Body of pancreas (tissue), 4 donors: ENCODE measurements at regions not wholly inside any gene's neighbourhood (a gene's known extent, or its start where the extent isn't known, plus 50 kb on each side); places are given as distances from the start of the nearest gene placed in this dataset.
"Not testable (repeated sequence)": the region's sequence is repeated elsewhere in the genome, so short reads cannot be mapped to it uniquely, and the experiment has no call there.

Source experiments
- ATAC-seq: fragments of 150-250 bp; one replicate; pipeline ENCODE4 v1.9.1; 2016
- DNase-seq, 4 donors: peaks; one replicate each; pipeline ENCODE4 v3.0.0-alpha.2; 2019
- H3K27ac ChIP-seq, 4 donors: fragments of 200-600 bp; sonication (generic); 1 replicate in 3 of 4; 2 replicates in 1 of 4; pipeline versions ENCODE4 v1.5.1 to v1.6.1; 2016 to 2019; ENCODE audit warnings: mild to moderate bottlenecking in 1 of 4, mixed read lengths in 1 of 4, moderate library complexity in 1 of 4
- H3K27me3 ChIP-seq, 2 donors: fragments of 200-600 bp; sonication (generic); one replicate each; pipeline ENCODE4 v1.6.0; 2016; ENCODE audit warnings: mild to moderate bottlenecking in 1 of 2
- H3K36me3 ChIP-seq, 2 donors: fragments of 200-600 bp; sonication (generic); replicated peaks in 1 of 2; 2 replicates each; pipeline ENCODE4 v1.5.1; 2016; ENCODE audit warnings: low read depth in 2 of 2; ENCODE audit not compliant: insufficient read depth in 1 of 2
- H3K4me1 ChIP-seq: fragments of 200-600 bp; sonication (generic); one replicate; pipeline ENCODE4 v1.6.0; 2016
- H3K4me3 ChIP-seq, 2 donors: fragments of 200-600 bp; sonication (generic); 1 replicate in 1 of 2; 2 replicates in 1 of 2; pipeline ENCODE4 v1.5.1; 2016 to 2019
- H3K9me3 ChIP-seq, 3 donors: fragments of 200-600 bp; sonication (generic); 1 replicate in 2 of 3; 2 replicates in 1 of 3; pipeline ENCODE4 v1.5.1; 2016
- CTCF ChIP-seq, 7 experiments: fragments of 450-650 bp in 4 of 7; fragments of 200-600 bp in 3 of 7; sonication (generic) in 3 of 7; IDR thresholded peaks; one replicate each; pipeline ENCODE4 v1.5.1; 2016 to 2019; ENCODE audit warnings: antibody characterized with exemption in 7 of 7
- POLR2A ChIP-seq, 3 donors: fragments of 450-650 bp; IDR thresholded peaks; one replicate each; pipeline ENCODE4 v1.6.1; 2016; ENCODE audit warnings: antibody characterized with exemption in 3 of 3, mild to moderate bottlenecking in 2 of 3
- WGBS, 2 donors: methylation state at CpG; one replicate each; pipeline ENCODE4 v1.1.5; 2017; 5-methylcytosine and 5-hydroxymethylcytosine counted together
- intact Hi-C: fragments of 100-400 bp; cut with DNase I; formaldehyde crosslinking; loops from one replicate; pipeline ENCODE4 v1.15.1; 2023

GRCh38 chr3:82177774-82178173, 416.3 kb upstream of the GBE1 start:
- Histone ChIP-seq H3K27ac (no peak overlapping the region), H3K4me1 (no peaks in the 10 kb centered on the region), H3K4me3 (no peak overlapping the region), H3K36me3 (no peaks in the 10 kb centered on the region), H3K9me3 (no peaks in the 10 kb centered on the region), H3K27me3 (no peaks in the 10 kb centered on the region)
- intact Hi-C loops: no loop called here
- no peak for DNase-seq
- no peak for TF ChIP-seq CTCF (IDR thresholded peaks at IDR 0.05)
- no peak for TF ChIP-seq POLR2A (IDR thresholded peaks at IDR 0.05)
- no peak for ATAC-seq

GRCh38 chr3:82165266-82165665, 403.8 kb upstream of the GBE1 start:
- DNase-seq (no peak), ATAC-seq (no peak)
- Histone ChIP-seq H3K4me1 (no peaks in the 10 kb centered on the region), H3K27me3 (no peaks in the 10 kb centered on the region), H3K9me3 (no peaks in the 10 kb centered on the region), H3K27ac (no peak overlapping the region), H3K4me3 (no peak overlapping the region), H3K36me3 (no peaks in the 10 kb centered on the region)
- 47 to 58% methylated on average over 1 of the region's 1 CpG for WGBS, 2 donors
- TF ChIP-seq CTCF (IDR thresholded peaks at IDR 0.05) (no peak), POLR2A (IDR thresholded peaks at IDR 0.05) (no peak)
- intact Hi-C loops: no loop called here

DNA sequence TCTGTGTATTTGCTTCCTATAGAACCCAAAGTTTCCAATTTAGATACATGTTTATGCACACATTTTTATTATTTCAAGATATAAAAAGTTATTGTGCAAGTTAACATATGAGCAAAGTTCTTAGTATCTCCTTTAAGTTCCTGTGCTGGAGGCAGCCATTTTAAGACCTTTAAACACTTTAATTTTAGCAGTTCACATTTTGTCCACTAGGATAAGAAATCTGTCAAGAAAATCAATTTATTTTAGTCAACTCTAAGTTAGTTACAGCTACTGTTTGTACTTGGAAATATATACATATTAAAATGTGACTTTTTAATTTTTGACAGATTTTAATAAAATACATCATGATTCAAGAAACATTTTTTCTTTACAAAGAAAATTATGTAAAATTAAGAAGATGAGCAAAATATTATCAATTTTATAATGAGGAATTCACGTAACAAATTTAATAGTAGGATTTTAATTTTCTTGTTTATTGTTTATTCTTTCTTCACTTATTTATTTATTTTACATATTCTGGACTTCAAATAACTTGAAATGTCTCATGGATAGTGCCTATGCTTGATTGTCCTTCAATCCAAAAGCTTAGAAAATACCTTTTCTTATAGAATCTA, 402.6 kb upstream of the GBE1 start:
- H3K4me1 ChIP-seq: no peaks in the 10 kb centered on the region
- H3K4me3 ChIP-seq: no peak overlapping the region
- H3K27ac ChIP-seq: no peak overlapping the region
- no peaks in the 10 kb centered on the region for H3K27me3 ChIP-seq
- no peaks in the 10 kb centered on the region for H3K9me3 ChIP-seq
- 85 to 96% methylated on average over 1 of the region's 1 CpG for WGBS, 2 donors
- H3K36me3 ChIP-seq: no peaks in the 10 kb centered on the region
- ATAC-seq: no peak
- intact Hi-C loops: no loop called here
- DNase-seq: no peak
- peak in 3 of 7 experiments; percentile 6 to 35 (median 7) for TF ChIP-seq CTCF (IDR thresholded peaks at IDR 0.05)
- TF ChIP-seq POLR2A (IDR thresholded peaks at IDR 0.05): no peak

DNA sequence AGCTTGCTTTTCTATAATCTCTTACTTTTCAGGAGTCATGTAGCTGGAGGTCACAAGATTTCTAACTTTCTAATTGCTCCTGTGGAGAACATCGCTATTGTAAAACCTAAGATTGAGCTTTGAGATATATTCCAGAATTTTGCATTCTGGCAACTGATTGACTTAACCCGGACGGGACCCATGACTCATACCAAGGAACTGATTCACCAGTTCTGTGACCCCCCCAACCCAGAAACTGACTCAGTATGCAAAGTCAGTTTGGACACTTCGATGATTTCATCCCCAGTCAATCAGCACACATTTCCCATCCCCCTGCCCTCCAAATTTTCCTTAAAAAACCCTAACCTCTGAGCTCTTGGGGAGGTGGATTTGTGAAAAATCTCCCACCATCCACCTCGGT, 396.5 kb upstream of the GBE1 start:
- Histone ChIP-seq H3K4me1 (no peaks in the 10 kb centered on the region), H3K27ac (no peak overlapping the region), H3K4me3 (no peak overlapping the region), H3K9me3 (no peaks in the 10 kb centered on the region), H3K36me3 (no peaks in the 10 kb centered on the region), H3K27me3 (no peaks in the 10 kb centered on the region)
- no peak for TF ChIP-seq POLR2A (IDR thresholded peaks at IDR 0.05)
- TF ChIP-seq CTCF (IDR thresholded peaks at IDR 0.05): no peak
- DNase-seq: no peak
- intact Hi-C loops: no loop called here
- 70 to 78% methylated on average over 5 of the region's 5 CpGs for WGBS, 2 donors
- ATAC-seq: no peak

GRCh38 chr3:82153892-82154291, 392.4 kb upstream of the GBE1 start:
- WGBS, 2 donors: 41 to 45% methylated on average over 1 of the region's 1 CpG
- H3K27ac ChIP-seq, DNase-seq, H3K27me3 ChIP-seq, H3K4me1 ChIP-seq, H3K4me3 ChIP-seq, H3K36me3 ChIP-seq, intact Hi-C loops, H3K9me3 ChIP-seq, ATAC-seq: not testable (repeated sequence)
